Liver (tissue), 8 donors: ENCODE measurements at regions not wholly inside any gene's neighbourhood (a gene's known extent, or its start where the extent isn't known, plus 50 kb on each side); places are given as distances from the start of the nearest gene placed in this dataset. TPM values are rescaled to one million over a fixed set of nuclear protein-coding genes. Genes with fewer than 3 reads are reported as not detected.

Source experiments
- DNase-seq: peaks from one replicate; pipeline ENCODE4 v3.0.0-alpha.2; 2017; ENCODE audit warnings: low spot score
- H3K27ac ChIP-seq, 2 donors: one replicate each; pipeline ENCODE4 v1.7.0; 2013; ENCODE audit warnings: inconsistent platforms in 2 of 2, low read length in 2 of 2, control low read depth in 1 of 2, low read depth in 1 of 2, mild to moderate bottlenecking in 1 of 2
- H3K27me3 ChIP-seq, 4 donors: one replicate each; pipeline versions ENCODE4 v1.6.1 to v1.7.0; 2013; ENCODE audit warnings: low read length in 3 of 4, inconsistent platforms in 1 of 4, mild to moderate bottlenecking in 1 of 4, moderate library complexity in 1 of 4; ENCODE audit not compliant: control insufficient read depth in 4 of 4, insufficient read depth in 4 of 4
- H3K36me3 ChIP-seq, 4 donors: one replicate each; pipeline versions ENCODE4 v1.6.1 to v1.7.0; 2013; ENCODE audit warnings: low read length in 3 of 4, mild to moderate bottlenecking in 3 of 4, low read depth in 1 of 4, moderate library complexity in 1 of 4; ENCODE audit not compliant: control insufficient read depth in 4 of 4, insufficient read depth in 3 of 4
- H3K4me1 ChIP-seq, 4 donors: one replicate each; pipeline versions ENCODE4 v1.6.1 to v1.7.0; 2013; ENCODE audit warnings: low read length in 3 of 4, mild to moderate bottlenecking in 3 of 4, moderate library complexity in 1 of 4; ENCODE audit not compliant: control insufficient read depth in 4 of 4, insufficient read depth in 4 of 4
- H3K4me3 ChIP-seq, 3 donors: one replicate each; pipeline versions ENCODE4 v1.6.1 to v1.7.0; 2013; ENCODE audit warnings: low read length in 3 of 3, control low read depth in 1 of 3, low read depth in 1 of 3, mild to moderate bottlenecking in 1 of 3
- H3K9ac ChIP-seq, 2 donors: one replicate each; pipeline ENCODE4 v1.7.0; 2013; ENCODE audit warnings: low read length in 2 of 2, mild to moderate bottlenecking in 2 of 2, moderate library complexity in 2 of 2, control low read depth in 1 of 2, low read depth in 1 of 2
- H3K9me3 ChIP-seq, 4 donors: one replicate each; pipeline versions ENCODE4 v1.6.1 to v1.7.0; 2013; ENCODE audit warnings: low read length in 3 of 4; ENCODE audit not compliant: control insufficient read depth in 4 of 4
- ATF3 ChIP-seq: IDR thresholded peaks from 2 replicates; pipeline ENCODE4 v1.6.1; 2016; ENCODE audit warnings: antibody characterized with exemption
- EGR1 ChIP-seq, 2 donors: IDR thresholded peaks; 2 replicates each; pipeline ENCODE4 v1.6.1; 2016 to 2018; ENCODE audit warnings: antibody characterized with exemption in 2 of 2, low read depth in 2 of 2
- FOXA1 ChIP-seq: IDR thresholded peaks from 2 replicates; pipeline ENCODE4 v1.6.1; 2016; ENCODE audit warnings: antibody characterized with exemption
- FOXA2 ChIP-seq: IDR thresholded peaks from 2 replicates; pipeline ENCODE4 v1.6.1; 2016; ENCODE audit warnings: antibody characterized with exemption
- GABPA ChIP-seq, 2 donors: IDR thresholded peaks in 1 of 2; conservative IDR thresholded peaks in 1 of 2; 2 replicates each; pipeline ENCODE4 v1.6.1; 2016; ENCODE audit warnings: antibody characterized with exemption in 2 of 2, mild to moderate bottlenecking in 1 of 2, moderate library complexity in 1 of 2
- HNF4A ChIP-seq, 2 donors: conservative IDR thresholded peaks; 2 replicates each; pipeline ENCODE4 v1.6.1; 2016; ENCODE audit warnings: antibody characterized with exemption in 2 of 2, mild to moderate bottlenecking in 2 of 2
- HNF4G ChIP-seq: IDR thresholded peaks from 2 replicates; pipeline ENCODE4 v1.6.1; 2016; ENCODE audit warnings: antibody characterized with exemption
- JUND ChIP-seq, 2 donors: IDR thresholded peaks; 2 replicates each; pipeline ENCODE4 v1.6.1; 2016; ENCODE audit warnings: antibody characterized with exemption in 2 of 2
- MAX ChIP-seq: IDR thresholded peaks from 2 replicates; pipeline ENCODE4 v1.6.1; 2016; ENCODE audit warnings: antibody characterized with exemption
- NR2F2 ChIP-seq: IDR thresholded peaks from 2 replicates; pipeline ENCODE4 v1.6.1; 2016; ENCODE audit warnings: antibody characterized with exemption
- RAD21 ChIP-seq, 2 donors: IDR thresholded peaks; 2 replicates each; pipeline ENCODE4 v1.6.1; 2016; ENCODE audit warnings: antibody characterized with exemption in 2 of 2, mild to moderate bottlenecking in 2 of 2
- REST ChIP-seq: IDR thresholded peaks from 2 replicates; pipeline ENCODE4 v1.6.1; 2016; ENCODE audit warnings: antibody characterized with exemption, mild to moderate bottlenecking
- RXRA ChIP-seq, 2 donors: IDR thresholded peaks; 2 replicates each; pipeline ENCODE4 v1.6.1; 2017 to 2018; ENCODE audit warnings: antibody characterized with exemption in 2 of 2, mild to moderate bottlenecking in 1 of 2
- SP1 ChIP-seq: IDR thresholded peaks from 2 replicates; pipeline ENCODE4 v1.6.1; 2018; ENCODE audit warnings: antibody characterized with exemption, mild to moderate bottlenecking
- TAF1 ChIP-seq: conservative IDR thresholded peaks from 2 replicates; pipeline ENCODE4 v1.6.1; 2016; ENCODE audit warnings: antibody characterized with exemption, mild to moderate bottlenecking
- YY1 ChIP-seq: IDR thresholded peaks from 2 replicates; pipeline ENCODE4 v1.6.1; 2016; ENCODE audit warnings: antibody characterized with exemption, mild to moderate bottlenecking
- ZBTB33 ChIP-seq: IDR thresholded peaks from 2 replicates; pipeline ENCODE4 v1.6.1; 2016; ENCODE audit warnings: antibody characterized with exemption
- WGBS: extraction: QIAGEN DNeasy Blood & Tissue Kit; methylation state at CpG from one replicate; pipeline ENCODE4 v1.1.7; 2013; 5-methylcytosine and 5-hydroxymethylcytosine counted together
- small RNA-seq: library from RNA; depleted of rRNA; stranded (forward); fragments of <200 nt; gene quantifications from one replicate; pipeline ENCODE3, GENCODE V24; 2014
- donor health status: healthy.
- donor health status: healthy.
- donor health status: healthy.
- donor health status: healthy.

- whole genome bisulfite sequencing, result 94% methylated on average over 1 of the region's 1 CpG
- Histone ChIP-seq H3K9me3 (no peaks in the 10 kb centered on the region), H3K27ac (no peak overlapping the region), H3K4me1 (no peaks in the 10 kb centered on the region), H3K9ac (no peak overlapping the region), H3K27me3 (no peaks in the 10 kb centered on the region), H3K4me3 (no peak overlapping the region), H3K36me3 (no peaks in the 10 kb centered on the region)
- no peak for TF ChIP-seq RAD21 (IDR thresholded peaks at IDR 0.05)
- no peak for TF ChIP-seq REST
- no peak for TF ChIP-seq HNF4A (conservative IDR thresholded peaks at IDR 0.05)
- TF ChIP-seq TAF1, result no peak
- TF ChIP-seq JUND (IDR thresholded peaks at IDR 0.05), result no peak
- no peak for TF ChIP-seq RXRA (IDR thresholded peaks at IDR 0.05)
- no peak for TF ChIP-seq NR2F2
- TF ChIP-seq GABPA (IDR thresholded peaks at IDR 0.05 in 1 of 2, conservative IDR thresholded peaks at IDR 0.05 in 1 of 2), result no peak
- TF ChIP-seq ZBTB33, result no peak
- no peak for TF ChIP-seq HNF4G
- no peak for TF ChIP-seq MAX
- no peak for TF ChIP-seq FOXA2
- TF ChIP-seq YY1, result no peak
- no peak for TF ChIP-seq ATF3
- DNase-seq, result no peak
These were observed 50.6 kb upstream of the ANO6 start for GRCh38 chr12:45165284-45165683.

- Histone ChIP-seq H3K27ac (no peak overlapping the region), H3K36me3 (no peaks in the 10 kb centered on the region), H3K4me1 (no peaks in the 10 kb centered on the region), H3K9me3 (no peaks in the 10 kb centered on the region), H3K4me3 (no peak overlapping the region), H3K9ac (no peak overlapping the region), H3K27me3 (no peaks in the 10 kb centered on the region)
- DNase-seq, result no peak
- TF ChIP-seq FOXA1 (no peak), EGR1 (IDR thresholded peaks at IDR 0.05; ENCODE audit: low read depth in 2 of 2) (no peak), RXRA (IDR thresholded peaks at IDR 0.05) (no peak), RAD21 (IDR thresholded peaks at IDR 0.05) (no peak), TAF1 (no peak), HNF4A (conservative IDR thresholded peaks at IDR 0.05) (no peak), MAX (no peak), NR2F2 (no peak), SP1 (no peak)
These were observed 49.8 kb upstream of the ANO6 start for GRCh38 chr12:45166056-45166455.

Small RNAs in the stretch of these regions (small RNA-seq; reads per million reads assigned to genes)
- gene RNA5SP361, result not detected
